Calu3 (cell line): ENCODE measurements at regions not wholly inside any gene's neighbourhood (a gene's known extent, or its start where the extent isn't known, plus 50 kb on each side); places are given as distances from the start of the nearest gene placed in this dataset.

Experiments
- BruUV-seq: library from RNA; stranded (reverse); fragments of 400-500 nt; replicated peaks from 2 replicates; lab custom pipeline; 2021; lab: Mats Ljungman, UMichigan
- CTCF ChIA-PET: fragments of 300-600 bp; sonication (Branson Sonifier 250); formaldehyde crosslinking; loops from one replicate; lab custom pipeline; 2022; ENCODE audit warnings: antibody characterized with exemption; lab: Charles Lee
- DNase-seq: peaks from one replicate; pipeline ENCODE4 v3.0.0; 2022
- H3K27ac Mint-ChIP-seq: one replicate; pipeline ENCODE4 v1.8.0; 2022; ENCODE audit warnings: mixed read lengths; ENCODE audit not compliant: unreplicated experiment
- H3K27me3 Mint-ChIP-seq: one replicate; pipeline ENCODE4 v1.8.0; 2022; ENCODE audit warnings: mixed read lengths; ENCODE audit not compliant: unreplicated experiment
- H3K36me3 Mint-ChIP-seq: one replicate; pipeline ENCODE4 v1.8.0; 2022; ENCODE audit warnings: mild to moderate bottlenecking, moderate library complexity, mixed read lengths; ENCODE audit not compliant: insufficient read depth, unreplicated experiment
- H3K4me1 Mint-ChIP-seq: one replicate; pipeline ENCODE4 v1.8.0; 2022; ENCODE audit warnings: mild to moderate bottlenecking, low read depth, mixed read lengths; ENCODE audit not compliant: unreplicated experiment
- H3K4me3 Mint-ChIP-seq: one replicate; pipeline ENCODE4 v1.8.0; 2022; ENCODE audit warnings: mild to moderate bottlenecking, low read depth, moderate library complexity, mixed read lengths; ENCODE audit not compliant: unreplicated experiment
- H3K9me3 Mint-ChIP-seq: one replicate; pipeline ENCODE4 v1.8.0; 2022; ENCODE audit warnings: low read depth, mixed read lengths; ENCODE audit not compliant: unreplicated experiment
- CTCF ChIP-seq: fragments of 200-600 bp; IDR thresholded peaks from one replicate; pipeline ENCODE4 v1.8.0; 2022; ENCODE audit warnings: antibody characterized with exemption; ENCODE audit not compliant: unreplicated experiment
- intact Hi-C: fragments of 100-400 bp; cut with micrococcal nuclease; formaldehyde crosslinking; loops from one replicate; pipeline ENCODE4 v1.10.0; 2022; ENCODE audit not compliant: unreplicated experiment

DNA sequence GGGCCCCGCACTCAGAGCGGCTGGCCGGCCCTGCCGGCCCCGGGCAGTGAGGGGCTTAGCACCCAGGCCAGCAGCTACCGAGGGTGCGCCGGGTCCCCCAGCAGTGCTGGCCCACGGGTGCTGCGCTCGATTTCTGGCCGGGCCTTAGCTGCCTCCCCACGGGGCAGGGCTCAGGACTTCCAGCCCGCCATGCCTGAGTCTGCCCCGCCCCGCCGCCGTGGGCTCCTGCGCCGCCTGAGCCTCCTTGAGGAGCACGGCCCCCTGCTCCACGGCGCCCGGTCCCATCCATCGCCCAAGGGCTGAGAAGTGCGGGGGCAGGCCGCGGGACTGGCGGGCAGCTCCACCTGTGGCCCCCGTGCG lies 67.9 kb upstream of the AMZ2 start:
- no peaks in the 10 kb centered on the region for H3K9me3 Mint-ChIP-seq
- no peaks in the 10 kb centered on the region for H3K27me3 Mint-ChIP-seq
- TF ChIP-seq CTCF: no peak
- CTCF ChIA-PET: interaction anchor here (0.6 kb wide), 1 partner anchor 68 kb away, joined by 4 read pairs; no protein-coding TSS in a partner anchor
- no TSS peak for BruUV-seq
- no peak for DNase-seq
- H3K27ac Mint-ChIP-seq: no peak overlapping the region
- intact Hi-C loops: no loop called here
- H3K4me3 Mint-ChIP-seq: no peak overlapping the region
- no peaks in the 10 kb centered on the region for H3K4me1 Mint-ChIP-seq
- no peaks in the 10 kb centered on the region for H3K36me3 Mint-ChIP-seq

DNA sequence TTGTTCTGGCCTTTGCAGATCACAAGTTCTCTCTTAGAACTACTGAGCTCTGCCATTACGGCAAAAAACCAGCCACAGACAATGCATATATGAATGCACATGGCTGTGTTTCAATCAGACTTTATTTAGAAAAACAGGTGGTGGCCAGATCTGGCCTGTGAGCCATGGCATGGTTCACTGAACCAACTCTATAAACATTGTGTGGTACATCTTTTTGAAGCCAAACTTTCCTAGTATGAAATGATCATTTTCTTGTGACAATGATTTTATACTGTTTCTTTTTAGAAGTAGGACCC lies 65.9 kb upstream of the AMZ2 start:
- no TSS peak for BruUV-seq
- Mint-ChIP-seq H3K36me3 (no peaks in the 10 kb centered on the region), H3K27me3 (no peaks in the 10 kb centered on the region), H3K27ac (no peak overlapping the region), H3K9me3 (no peaks in the 10 kb centered on the region), H3K4me3 (no peak overlapping the region), H3K4me1 (no peaks in the 10 kb centered on the region)
- CTCF ChIA-PET: interaction anchor here (0.7 kb wide), 1 partner anchor 66 kb away, joined by 4 read pairs; no protein-coding TSS in a partner anchor
- no peak for TF ChIP-seq CTCF
- intact Hi-C loops: no loop called here
- no peak for DNase-seq

DNA sequence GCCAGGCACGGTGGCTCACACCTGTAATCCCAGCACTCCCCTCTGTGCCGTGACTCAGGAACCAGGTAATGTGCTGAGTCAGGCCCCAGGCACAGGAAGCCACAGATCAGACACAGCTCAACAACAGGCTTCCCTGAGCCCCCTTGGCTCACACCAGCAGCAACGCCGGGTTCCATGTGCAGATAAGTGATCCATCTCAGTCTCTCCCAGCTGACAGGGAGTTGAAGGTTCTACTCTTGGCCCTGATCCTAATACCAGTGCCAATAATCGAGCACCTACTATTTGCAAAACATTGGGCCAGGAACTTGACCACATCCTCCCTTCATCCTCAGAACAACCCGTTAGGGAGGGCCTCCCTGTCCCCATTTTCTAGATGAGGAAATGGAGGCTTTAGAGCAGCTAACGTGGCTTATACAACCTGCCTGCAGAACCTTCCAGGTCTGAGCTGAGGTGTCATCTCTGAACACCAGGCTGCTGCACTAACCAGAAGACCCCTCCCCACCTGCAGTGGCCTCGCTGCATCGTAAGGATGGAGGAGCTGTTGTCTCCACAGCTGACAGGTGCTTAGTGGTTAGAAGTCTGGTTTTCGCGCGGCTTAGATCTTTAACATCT lies 64.8 kb upstream of the AMZ2 start:
- Mint-ChIP-seq H3K27ac (no peak overlapping the region), H3K4me1 (no peaks in the 10 kb centered on the region), H3K36me3 (no peaks in the 10 kb centered on the region), H3K9me3 (no peaks in the 10 kb centered on the region), H3K4me3 (no peak overlapping the region), H3K27me3 (no peaks in the 10 kb centered on the region)
- intact Hi-C loops: no loop called here
- DNase-seq: no peak
- CTCF ChIA-PET: interaction anchor here (0.5 to 0.7 kb wide), 3 partner anchors 51 to 1351 kb away, joined by 3 read pairs; no protein-coding TSS in a partner anchor
- BruUV-seq: no TSS peak
- no peak for TF ChIP-seq CTCF

DNA sequence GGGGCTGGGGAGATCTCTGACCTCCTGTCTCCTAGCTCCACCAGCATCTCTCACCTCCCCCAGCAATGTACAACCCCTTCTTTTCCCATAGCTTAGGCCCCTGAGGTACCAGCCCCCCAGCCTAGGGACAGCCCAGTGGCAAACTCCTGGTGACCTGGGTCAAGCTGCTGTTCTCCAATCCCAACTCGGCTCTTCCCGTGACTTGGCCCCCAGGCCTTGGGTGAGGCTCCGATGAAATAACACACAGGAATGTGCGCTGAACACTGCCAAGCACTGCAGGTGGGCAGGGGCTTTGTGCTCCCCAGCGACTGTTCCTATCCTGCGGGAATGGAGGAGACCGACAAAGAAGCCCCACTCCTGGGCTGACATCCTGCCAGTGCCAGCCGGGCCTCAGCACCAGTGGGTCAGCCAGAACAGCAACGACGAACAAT lies 63.7 kb upstream of the AMZ2 start:
- CTCF ChIA-PET: interaction anchor here (0.6 to 0.9 kb wide), 3 partner anchors 8 to 1540 kb away, joined by 3 to 4 read pairs (median 3); no protein-coding TSS in a partner anchor
- Mint-ChIP-seq H3K9me3 (no peaks in the 10 kb centered on the region), H3K27ac (no peak overlapping the region), H3K27me3 (no peaks in the 10 kb centered on the region), H3K36me3 (no peaks in the 10 kb centered on the region), H3K4me3 (no peak overlapping the region), H3K4me1 (no peaks in the 10 kb centered on the region)
- no peak for DNase-seq
- TF ChIP-seq CTCF: no peak
- no TSS peak for BruUV-seq
- intact Hi-C loops: no loop called here
